Effector memory CD4-positive, alpha-beta T cell (primary cell): ENCODE measurements at regions not wholly inside any gene's neighbourhood (a gene's known extent, or its start where the extent isn't known, plus 50 kb on each side); places are given as distances from the start of the nearest gene placed in this dataset.

ENCODE experiments used
- DNase-seq, 3 donors: peaks; one replicate each; pipeline ENCODE4 v3.0.0-alpha.2; 2020
- H3K27ac ChIP-seq: 2 replicates; pipeline ENCODE4 v1.7.0; 2013; ENCODE audit warnings: mild to moderate bottlenecking, low read length, moderate library complexity; ENCODE audit not compliant: insufficient read depth, poor library complexity, severe bottlenecking
- H3K27me3 ChIP-seq: replicated peaks from 2 replicates; pipeline ENCODE4 v1.7.0; 2013; ENCODE audit warnings: mild to moderate bottlenecking, low read length; ENCODE audit not compliant: insufficient read depth, control insufficient read depth, poor library complexity, severe bottlenecking
- H3K36me3 ChIP-seq: 2 replicates; pipeline ENCODE4 v1.7.0; 2013; ENCODE audit warnings: mild to moderate bottlenecking, low read length, moderate library complexity; ENCODE audit not compliant: control insufficient read depth, insufficient read depth
- H3K4me1 ChIP-seq: 2 replicates; pipeline ENCODE4 v1.7.0; 2013; ENCODE audit warnings: low read length, mild to moderate bottlenecking; ENCODE audit not compliant: control insufficient read depth, insufficient read depth, poor library complexity, severe bottlenecking
- H3K4me3 ChIP-seq: 2 replicates; pipeline ENCODE4 v1.7.0; 2013; ENCODE audit warnings: low read length, low read depth, mild to moderate bottlenecking; ENCODE audit not compliant: insufficient read depth, poor library complexity, severe bottlenecking
- H3K9me3 ChIP-seq: 2 replicates; pipeline ENCODE4 v1.7.0; 2013; ENCODE audit warnings: mild to moderate bottlenecking, low read length, moderate library complexity; ENCODE audit not compliant: control insufficient read depth

DNA sequence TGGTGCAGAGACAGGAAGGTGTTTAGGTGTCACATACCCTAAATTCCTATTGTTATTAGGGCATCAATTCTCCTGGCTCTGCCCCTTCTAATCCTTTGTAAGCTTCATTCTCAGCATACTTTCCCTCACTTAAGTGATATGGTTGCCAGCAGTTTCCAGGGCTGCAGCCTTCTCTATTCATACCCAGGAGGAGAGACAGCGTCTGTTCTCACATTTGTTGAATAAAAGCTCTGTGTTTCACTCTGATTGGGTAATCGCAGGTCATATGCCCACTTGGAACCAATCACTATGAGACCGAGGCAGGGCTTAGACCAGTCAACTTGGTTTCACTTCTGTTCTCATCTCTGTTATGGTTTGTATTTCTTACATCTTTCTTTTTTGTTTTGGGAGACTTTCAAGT lies 109.6 kb upstream of the MTPN start:
- no peaks in the 10 kb centered on the region for H3K9me3 ChIP-seq
- no peaks in the 10 kb centered on the region for H3K4me1 ChIP-seq
- H3K27me3 ChIP-seq: no peaks in the 10 kb centered on the region
- peak in 1 of 3 donors; percentile 11 for DNase-seq
- no peak overlapping the region for H3K4me3 ChIP-seq
- H3K27ac ChIP-seq: no peak overlapping the region
- no peaks in the 10 kb centered on the region for H3K36me3 ChIP-seq

- Histone ChIP-seq H3K27me3 (no peaks in the 10 kb centered on the region), H3K4me1 (no peaks in the 10 kb centered on the region), H3K36me3 (no peaks in the 10 kb centered on the region), H3K4me3 (no peak overlapping the region), H3K9me3 (no peaks in the 10 kb centered on the region), H3K27ac (no peak overlapping the region)
- no peak for DNase-seq
These were observed 102.8 kb upstream of the MTPN start for GRCh38 chr7:136079934-136080333.

- no peaks in the 10 kb centered on the region for H3K9me3 ChIP-seq
- H3K27me3 ChIP-seq: no peaks in the 10 kb centered on the region
- H3K4me3 ChIP-seq: no peak overlapping the region
- H3K36me3 ChIP-seq: no peaks in the 10 kb centered on the region
- H3K27ac ChIP-seq: no peak overlapping the region
- H3K4me1 ChIP-seq: no peaks in the 10 kb centered on the region
- DNase-seq: no peak
These were observed 102.3 kb upstream of the MTPN start for GRCh38 chr7:136079478-136079892.

DNA sequence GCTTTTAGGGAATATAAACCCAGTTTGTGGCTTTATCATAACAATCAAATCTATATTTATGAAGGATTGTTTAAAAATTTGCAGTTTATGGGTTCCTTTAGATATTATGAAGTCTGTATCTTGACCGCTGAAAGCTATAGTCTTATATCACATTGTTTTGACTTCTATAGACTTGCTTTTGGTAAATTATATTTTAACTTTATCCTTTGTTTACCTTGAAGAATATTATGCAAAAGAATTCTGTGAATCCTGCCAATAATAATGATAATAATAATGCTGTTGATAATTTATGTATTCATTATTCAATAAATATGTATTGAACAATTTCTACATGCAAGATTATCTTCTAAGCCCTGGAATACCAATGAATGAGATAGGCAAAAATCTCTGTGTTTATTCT lies 101.9 kb upstream of the MTPN start:
- Histone ChIP-seq H3K36me3 (no peaks in the 10 kb centered on the region), H3K27me3 (no peaks in the 10 kb centered on the region), H3K9me3 (no peaks in the 10 kb centered on the region), H3K4me1 (no peaks in the 10 kb centered on the region), H3K4me3 (no peak overlapping the region), H3K27ac (no peak overlapping the region)
- no peak for DNase-seq

- H3K4me1 ChIP-seq: no peaks in the 10 kb centered on the region
- H3K4me3 ChIP-seq: no peak overlapping the region
- H3K27me3 ChIP-seq: no peaks in the 10 kb centered on the region
- no peaks in the 10 kb centered on the region for H3K9me3 ChIP-seq
- DNase-seq: no peak
- no peaks in the 10 kb centered on the region for H3K36me3 ChIP-seq
- no peak overlapping the region for H3K27ac ChIP-seq
These were observed 101.5 kb upstream of the MTPN start for GRCh38 chr7:136078630-136079029.

- DNase-seq: no peak
- no peaks in the 10 kb centered on the region for H3K36me3 ChIP-seq
- no peak overlapping the region for H3K27ac ChIP-seq
- no peaks in the 10 kb centered on the region for H3K9me3 ChIP-seq
- no peaks in the 10 kb centered on the region for H3K27me3 ChIP-seq
- H3K4me3 ChIP-seq: no peak overlapping the region
- no peaks in the 10 kb centered on the region for H3K4me1 ChIP-seq
These were observed 99.8 kb upstream of the MTPN start for GRCh38 chr7:136076954-136077353.

DNA sequence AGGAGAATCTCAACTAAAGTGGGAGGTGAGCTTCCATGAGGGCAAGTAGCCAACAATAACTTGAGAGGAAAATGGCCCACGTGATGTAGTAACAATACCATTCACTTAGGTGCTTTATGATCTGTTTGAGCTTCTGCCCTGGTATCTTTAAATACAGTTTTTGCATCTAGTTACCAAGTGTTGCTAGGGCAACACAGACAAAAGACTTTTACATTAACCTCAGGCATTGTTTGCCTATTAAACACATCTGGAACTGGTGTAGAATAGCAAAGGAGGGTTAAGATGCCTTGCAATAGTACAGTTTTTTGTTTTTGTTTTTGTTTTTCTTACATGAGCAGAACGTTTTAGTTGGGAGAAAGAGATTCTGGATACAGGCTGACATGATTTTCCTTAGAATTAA lies 97.7 kb upstream of the MTPN start:
- Histone ChIP-seq H3K36me3 (no peaks in the 10 kb centered on the region), H3K27me3 (no peaks in the 10 kb centered on the region), H3K4me3 (no peak overlapping the region), H3K9me3 (no peaks in the 10 kb centered on the region), H3K4me1 (no peaks in the 10 kb centered on the region), H3K27ac (no peak overlapping the region)
- no peak for DNase-seq

GRCh38 chr7:136072447-136072846 lies 95.3 kb upstream of the MTPN start:
- Histone ChIP-seq H3K4me3 (no peak overlapping the region), H3K9me3 (no peaks in the 10 kb centered on the region), H3K36me3 (no peaks in the 10 kb centered on the region), H3K27me3 (no peaks in the 10 kb centered on the region), H3K27ac (no peak overlapping the region), H3K4me1 (no peaks in the 10 kb centered on the region)
- DNase-seq: no peak

- Histone ChIP-seq H3K27me3 (no peaks in the 10 kb centered on the region), H3K36me3 (no peaks in the 10 kb centered on the region), H3K27ac (no peak overlapping the region), H3K4me3 (no peak overlapping the region), H3K4me1 (no peaks in the 10 kb centered on the region), H3K9me3 (no peaks in the 10 kb centered on the region)
- DNase-seq: no peak
These were observed 93.8 kb upstream of the MTPN start for GRCh38 chr7:136070736-136071505.

DNA sequence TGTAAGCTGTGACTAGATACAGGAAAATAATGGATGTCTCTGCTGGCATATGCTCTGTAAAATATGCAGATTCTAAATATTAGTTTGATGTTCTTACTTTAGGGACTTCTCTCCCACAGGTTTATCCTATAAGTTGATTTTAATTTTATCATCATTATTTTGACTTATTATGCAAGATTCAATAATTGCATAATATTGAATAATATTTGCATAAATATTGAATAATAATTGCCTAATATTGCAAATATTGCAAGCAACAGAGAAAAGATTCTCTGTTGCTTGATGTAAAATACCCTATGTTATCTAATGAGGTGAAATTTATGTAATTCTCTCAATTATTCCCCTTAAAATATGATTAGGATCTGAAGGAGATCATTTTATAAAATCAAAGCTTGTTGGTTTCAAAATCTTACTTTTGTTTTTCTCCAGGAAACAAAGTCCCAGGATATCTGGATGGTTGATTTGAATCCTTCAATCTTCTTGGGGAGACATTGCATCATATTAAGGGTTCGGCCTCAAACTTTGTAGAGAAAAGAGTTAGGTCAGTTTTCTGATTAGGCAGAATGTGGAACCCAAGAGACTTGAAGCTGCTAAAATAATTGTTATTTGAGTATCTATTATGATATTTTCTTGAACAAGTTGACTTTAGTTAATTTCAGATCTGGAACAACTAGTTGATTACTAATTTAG lies 92.8 kb upstream of the MTPN start:
- no peak overlapping the region for H3K4me3 ChIP-seq
- H3K27ac ChIP-seq: no peak overlapping the region
- no peaks in the 10 kb centered on the region for H3K9me3 ChIP-seq
- no peak for DNase-seq
- no peaks in the 10 kb centered on the region for H3K27me3 ChIP-seq
- H3K4me1 ChIP-seq: no peaks in the 10 kb centered on the region
- no peaks in the 10 kb centered on the region for H3K36me3 ChIP-seq
